ENCODE measurements at regions not wholly inside any gene's neighbourhood (a gene's known extent, or its start where the extent isn't known, plus 50 kb on each side); places are given as distances from the start of the nearest gene placed in this dataset.
"Not testable (repeated sequence)": the region's sequence is repeated elsewhere in the genome, so short reads cannot be mapped to it uniquely, and the experiment has no call there.

- Mint-ChIP-seq H3K36me3 (ENCODE audit: low read depth) (no peaks in the 10 kb centered on the region; the same call in 1 of the 2 replicates), H3K4me1 (ENCODE audit: low read depth) (no peaks in the 10 kb centered on the region; the same call in 1 of the 2 replicates), H3K27me3 (ENCODE audit: insufficient read depth) (no peaks in the 10 kb centered on the region; the same call in 1 of the 2 replicates), H3K27ac (no peak overlapping the region), H3K9me3 (peaks cover 16% of the 10 kb centered on the region), H3K4me3 (no peak overlapping the region)
- TF ChIP-seq CTCF (IDR thresholded peaks at IDR 0.05) = no peak
- DNase-seq = no peak
Measured at GRCh38 chr4:66273110-66273509, 602.8 kb upstream of the EPHA5 start.

DNA sequence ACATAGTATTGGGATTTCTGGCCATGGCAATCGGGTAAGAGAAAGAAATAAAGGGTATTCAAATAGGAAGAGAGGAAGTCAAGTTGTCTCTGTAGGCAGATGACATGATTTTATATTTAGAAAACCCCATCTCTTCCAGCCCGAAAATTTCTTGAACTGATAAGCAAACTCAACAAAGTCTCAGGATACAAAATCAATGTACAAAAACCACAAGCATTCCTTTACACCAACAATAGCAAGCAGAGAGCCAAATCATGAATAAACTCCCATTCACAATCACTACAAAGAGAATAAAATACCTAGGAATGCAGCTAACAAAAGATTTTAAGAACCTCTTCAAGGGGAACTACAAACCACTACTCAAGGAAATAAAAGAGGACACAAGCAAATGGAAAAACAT, 600.1 kb upstream of the EPHA5 start:
- H3K36me3 Mint-ChIP-seq (ENCODE audit: low read depth); H3K4me3 Mint-ChIP-seq; H3K27me3 Mint-ChIP-seq (ENCODE audit: insufficient read depth); DNase-seq; H3K27ac Mint-ChIP-seq; H3K4me1 Mint-ChIP-seq (ENCODE audit: low read depth): not testable (repeated sequence)
- H3K9me3 Mint-ChIP-seq = peaks cover 24% of the 10 kb centered on the region

DNA sequence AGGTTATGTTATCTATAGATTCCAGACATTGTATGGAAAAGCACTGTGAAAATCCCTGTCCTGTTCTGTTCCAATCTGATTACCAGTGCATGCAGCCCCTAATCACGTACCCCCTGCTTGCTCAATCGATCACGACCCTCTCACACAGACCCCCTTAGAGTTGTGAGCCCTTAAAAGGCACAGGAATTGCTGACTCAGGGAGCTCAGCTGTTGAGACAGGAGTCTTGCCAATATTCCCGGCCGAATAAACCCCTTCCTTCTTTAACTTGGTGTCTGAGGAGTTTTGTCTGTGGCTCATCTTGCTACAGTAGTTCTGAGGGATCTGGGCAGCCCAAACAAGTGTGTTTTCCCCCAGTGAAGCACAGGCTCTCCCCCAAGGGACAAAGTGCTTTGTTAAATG, 596.3 kb upstream of the EPHA5 start:
- H3K27me3 Mint-ChIP-seq (ENCODE audit: insufficient read depth) = not testable (repeated sequence)
- H3K9me3 Mint-ChIP-seq = peaks cover 23% of the 10 kb centered on the region

DNA sequence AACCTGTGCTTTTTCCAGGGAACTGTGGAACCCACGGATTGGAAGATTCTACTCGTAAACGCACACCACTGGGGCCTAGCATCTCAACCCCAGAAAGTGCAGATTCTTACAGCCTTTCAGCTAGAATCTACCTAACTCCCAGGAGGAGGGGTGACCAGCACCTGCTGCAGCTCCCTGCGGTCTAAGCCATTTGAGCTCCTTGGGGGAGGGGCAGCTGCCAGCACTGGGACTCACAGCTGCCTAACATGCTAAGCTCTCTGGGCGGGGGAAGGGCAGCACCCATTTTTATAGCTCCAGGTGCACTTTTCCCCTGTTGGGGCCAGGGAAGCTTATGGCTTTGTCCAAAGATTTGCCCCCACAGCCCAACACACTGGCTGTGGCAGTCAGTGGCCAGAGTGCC, 595.7 kb upstream of the EPHA5 start:
- H3K27ac Mint-ChIP-seq = no peak overlapping the region
- no peak for DNase-seq
- peaks cover 20% of the 10 kb centered on the region for H3K9me3 Mint-ChIP-seq
- TF ChIP-seq CTCF (IDR thresholded peaks at IDR 0.05) = no peak
- no peaks in the 10 kb centered on the region; the same call in 1 of the 2 replicates for H3K4me1 Mint-ChIP-seq (ENCODE audit: low read depth)
- H3K36me3 Mint-ChIP-seq (ENCODE audit: low read depth) = no peaks in the 10 kb centered on the region; the same call in 1 of the 2 replicates
- H3K27me3 Mint-ChIP-seq (ENCODE audit: insufficient read depth) = no peaks in the 10 kb centered on the region; the same call in 1 of the 2 replicates
- no peak overlapping the region for H3K4me3 Mint-ChIP-seq

More for the DNA sequence above, 596.3 kb upstream of the EPHA5 start:
- not testable (repeated sequence) for H3K27ac Mint-ChIP-seq; H3K4me3 Mint-ChIP-seq; H3K4me1 Mint-ChIP-seq (ENCODE audit: low read depth); DNase-seq; H3K36me3 Mint-ChIP-seq (ENCODE audit: low read depth)

- Mint-ChIP-seq H3K27me3 (ENCODE audit: insufficient read depth) (no peaks in the 10 kb centered on the region; the same call in 1 of the 2 replicates), H3K27ac (no peak overlapping the region), H3K4me1 (ENCODE audit: low read depth) (no peaks in the 10 kb centered on the region), H3K9me3 (peaks cover 22% of the 10 kb centered on the region), H3K36me3 (ENCODE audit: low read depth) (no peaks in the 10 kb centered on the region), H3K4me3 (no peak overlapping the region)
- no peak for TF ChIP-seq CTCF (IDR thresholded peaks at IDR 0.05)
- DNase-seq = no peak
Measured at GRCh38 chr4:66252291-66252690, 582.0 kb upstream of the EPHA5 start.

GRCh38 chr4:66246643-66247042, 576.4 kb upstream of the EPHA5 start:
- no peak for DNase-seq
- Mint-ChIP-seq H3K4me3 (no peak overlapping the region), H3K36me3 (ENCODE audit: low read depth) (no peaks in the 10 kb centered on the region), H3K9me3 (peaks cover 13% of the 10 kb centered on the region), H3K27me3 (ENCODE audit: insufficient read depth) (no peaks in the 10 kb centered on the region), H3K4me1 (ENCODE audit: low read depth) (no peaks in the 10 kb centered on the region), H3K27ac (no peak overlapping the region)
- TF ChIP-seq CTCF (IDR thresholded peaks at IDR 0.05) = no peak

- Mint-ChIP-seq H3K36me3 (ENCODE audit: low read depth) (no peaks in the 10 kb centered on the region), H3K27me3 (ENCODE audit: insufficient read depth) (no peaks in the 10 kb centered on the region), H3K4me3 (no peak overlapping the region), H3K9me3 (no peaks in the 10 kb centered on the region; the same call in 1 of the 2 replicates), H3K4me1 (ENCODE audit: low read depth) (no peaks in the 10 kb centered on the region), H3K27ac (no peak overlapping the region)
- DNase-seq = no peak
- TF ChIP-seq CTCF (IDR thresholded peaks at IDR 0.05) = no peak
Measured at GRCh38 chr4:66235876-66236275, 565.6 kb upstream of the EPHA5 start.
